ENCODE measurements at regions not wholly inside any gene's neighbourhood (a gene's known extent, or its start where the extent isn't known, plus 50 kb on each side); places are given as distances from the start of the nearest gene placed in this dataset.

- TF ChIP-seq EZH2phosphoT487 (IDR thresholded peaks at IDR 0.05; ENCODE audit: borderline replicate concordance, low read length) (no peak), CTCF (IDR thresholded peaks at IDR 0.05; ENCODE audit: low read depth, low read length, poor library complexity, severe bottlenecking) (no peak)
Observed at GRCh38 chr4:173700650-173701049, 170.6 kb upstream of the HAND2 start.
